Fibroblast of skin of abdomen (primary cell): ENCODE measurements at regions not wholly inside any gene's neighbourhood (a gene's known extent, or its start where the extent isn't known, plus 50 kb on each side); places are given as distances from the start of the nearest gene placed in this dataset.
"Not testable (repeated sequence)": the region's sequence is repeated elsewhere in the genome, so short reads cannot be mapped to it uniquely, and the experiment has no call there.

Source experiments
- DNase-seq: peaks from one replicate; pipeline ENCODE4 v3.0.0-alpha.2; 2013

- no peak for DNase-seq
Observed at GRCh38 chr4:126750723-126751122, 882.0 kb upstream of the INTU start.

GRCh38 chr4:126752126-126752525 lies 880.6 kb upstream of the INTU start:
- no peak for DNase-seq

GRCh38 chr4:126752702-126753101 lies 880.1 kb upstream of the INTU start:
- no peak for DNase-seq

- DNase-seq: no peak
Observed at GRCh38 chr4:126753592-126753991, 879.2 kb upstream of the INTU start.

GRCh38 chr4:126755506-126755905 lies 877.3 kb upstream of the INTU start:
- DNase-seq: no peak

GRCh38 chr4:126756050-126756829 lies 876.5 kb upstream of the INTU start:
- no peak for DNase-seq

GRCh38 chr4:126757219-126757618 lies 875.5 kb upstream of the INTU start:
- DNase-seq: no peak

- DNase-seq: no peak
Observed at GRCh38 chr4:126758493-126758892, 874.3 kb upstream of the INTU start.

GRCh38 chr4:126761947-126762662 lies 870.7 kb upstream of the INTU start:
- no peak for DNase-seq

- no peak for DNase-seq
Observed at GRCh38 chr4:126762663-126763247, 870.0 kb upstream of the INTU start.

GRCh38 chr4:126766241-126766640 lies 866.5 kb upstream of the INTU start:
- no peak for DNase-seq

GRCh38 chr4:126768338-126768737 lies 864.4 kb upstream of the INTU start:
- DNase-seq: no peak

- DNase-seq: not testable (repeated sequence)
Observed at GRCh38 chr4:126770811-126771553, 861.8 kb upstream of the INTU start.

GRCh38 chr4:126771618-126772017 lies 861.1 kb upstream of the INTU start:
- not testable (repeated sequence) for DNase-seq

GRCh38 chr4:126772662-126773061 lies 860.1 kb upstream of the INTU start:
- peak; percentile 30 for DNase-seq

GRCh38 chr4:126775485-126776106 lies 857.2 kb upstream of the INTU start:
- DNase-seq: no peak

- no peak for DNase-seq
Observed at GRCh38 chr4:126776361-126776760, 856.4 kb upstream of the INTU start.

- DNase-seq: peak; percentile 87
Observed at GRCh38 chr4:126777649-126778048, 855.1 kb upstream of the INTU start.

- peak; percentile 81 for DNase-seq
Observed at GRCh38 chr4:126778348-126778747, 854.4 kb upstream of the INTU start.

GRCh38 chr4:126779001-126779400 lies 853.8 kb upstream of the INTU start:
- no peak for DNase-seq

- no peak for DNase-seq
Observed at GRCh38 chr4:126779436-126780166, 853.2 kb upstream of the INTU start.

GRCh38 chr4:126783191-126783590 lies 849.6 kb upstream of the INTU start:
- DNase-seq: no peak
